ENCODE measurements at regions not wholly inside any gene's neighbourhood (a gene's known extent, or its start where the extent isn't known, plus 50 kb on each side); places are given as distances from the start of the nearest gene placed in this dataset.

DNA sequence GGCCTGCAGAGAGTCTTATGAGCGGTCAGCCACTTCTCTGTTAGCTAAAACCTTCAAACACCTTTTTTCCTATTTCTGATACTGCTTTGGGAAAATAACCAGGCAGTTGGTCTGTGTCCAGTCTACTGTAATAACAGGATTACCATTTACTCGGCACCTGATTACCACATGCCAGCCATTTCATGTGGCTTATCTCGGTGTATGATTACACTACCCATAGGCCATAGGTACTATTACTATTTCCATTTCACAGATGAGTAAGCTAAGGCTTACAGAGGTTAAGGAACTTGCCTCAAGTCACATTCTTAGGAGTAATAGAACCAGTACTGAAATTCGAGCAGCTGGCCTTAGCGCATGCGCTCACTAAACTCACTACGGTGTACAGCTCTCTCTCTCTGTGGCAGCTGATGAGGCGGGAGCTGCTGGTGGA, 147.2 kb upstream of the L3MBTL4 start:
- no TSS peak for BruUV-seq (replicated peaks)
- Histone ChIP-seq H3K36me3 (ENCODE audit: control insufficient read depth, insufficient read depth, low read length) (no peaks in the 10 kb centered on the region), H3K27me3 (replicated peaks; ENCODE audit: control insufficient read depth, insufficient read depth, low read length) (no peaks in the 10 kb centered on the region), H3K4me1 (peaks cover 71% of the 10 kb centered on the region), H3K4me3 (ENCODE audit: low read depth, low read length) (no peak overlapping the region), H3K9me3 (no peaks in the 10 kb centered on the region)
- H3K36me3 Mint-ChIP-seq (ENCODE audit: insufficient read depth, unreplicated experiment) = peaks cover 31% of the 10 kb centered on the region
- peak overlapping the region; percentile 79 for H3K27ac Mint-ChIP-seq (ENCODE audit: unreplicated experiment)
- H3K4me3 Mint-ChIP-seq (ENCODE audit: unreplicated experiment) = peak overlapping the region; percentile 56
- intact Hi-C loops (cut with micrococcal nuclease; ENCODE audit: unreplicated experiment) = loop anchor here (1.0 to 5.0 kb wide), 4 partner anchors 100 to 595 kb away; partner anchors contain the start of gene ARHGAP28
- POLR2A ChIA-PET = interaction anchor here (0.6 to 1.5 kb wide), 2 partner anchors 160 to 166 kb away, joined by 4 read pairs; no protein-coding TSS in a partner anchor
- TF ChIP-seq, protein P1, sequence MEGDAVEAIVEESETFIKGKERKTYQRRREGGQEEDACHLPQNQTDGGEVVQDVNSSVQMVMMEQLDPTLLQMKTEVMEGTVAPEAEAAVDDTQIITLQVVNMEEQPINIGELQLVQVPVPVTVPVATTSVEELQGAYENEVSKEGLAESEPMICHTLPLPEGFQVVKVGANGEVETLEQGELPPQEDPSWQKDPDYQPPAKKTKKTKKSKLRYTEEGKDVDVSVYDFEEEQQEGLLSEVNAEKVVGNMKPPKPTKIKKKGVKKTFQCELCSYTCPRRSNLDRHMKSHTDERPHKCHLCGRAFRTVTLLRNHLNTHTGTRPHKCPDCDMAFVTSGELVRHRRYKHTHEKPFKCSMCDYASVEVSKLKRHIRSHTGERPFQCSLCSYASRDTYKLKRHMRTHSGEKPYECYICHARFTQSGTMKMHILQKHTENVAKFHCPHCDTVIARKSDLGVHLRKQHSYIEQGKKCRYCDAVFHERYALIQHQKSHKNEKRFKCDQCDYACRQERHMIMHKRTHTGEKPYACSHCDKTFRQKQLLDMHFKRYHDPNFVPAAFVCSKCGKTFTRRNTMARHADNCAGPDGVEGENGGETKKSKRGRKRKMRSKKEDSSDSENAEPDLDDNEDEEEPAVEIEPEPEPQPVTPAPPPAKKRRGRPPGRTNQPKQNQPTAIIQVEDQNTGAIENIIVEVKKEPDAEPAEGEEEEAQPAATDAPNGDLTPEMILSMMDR (IDR thresholded peaks at IDR 0.05; ENCODE audit: insufficient read depth in 1 of 2, low read depth in 1 of 2, low read length in 1 of 2, severe bottlenecking in 1 of 2, unreplicated experiment in 1 of 2) = no peak
- DNase-seq = peak in 1 of 2 experiments; percentile 29
- CTCF ChIA-PET = interaction anchor here (0.6 to 2.1 kb wide), 7 partner anchors 18 to 427 kb away, joined by 3 to 10 read pairs (median 5); no protein-coding TSS in a partner anchor
- H3K27me3 Mint-ChIP-seq (ENCODE audit: insufficient read depth, unreplicated experiment) = no peaks in the 10 kb centered on the region
- no peaks in the 10 kb centered on the region for H3K9me3 Mint-ChIP-seq (ENCODE audit: unreplicated experiment)
- peaks cover 43% of the 10 kb centered on the region for H3K4me1 Mint-ChIP-seq (ENCODE audit: low read depth, unreplicated experiment)

DNA sequence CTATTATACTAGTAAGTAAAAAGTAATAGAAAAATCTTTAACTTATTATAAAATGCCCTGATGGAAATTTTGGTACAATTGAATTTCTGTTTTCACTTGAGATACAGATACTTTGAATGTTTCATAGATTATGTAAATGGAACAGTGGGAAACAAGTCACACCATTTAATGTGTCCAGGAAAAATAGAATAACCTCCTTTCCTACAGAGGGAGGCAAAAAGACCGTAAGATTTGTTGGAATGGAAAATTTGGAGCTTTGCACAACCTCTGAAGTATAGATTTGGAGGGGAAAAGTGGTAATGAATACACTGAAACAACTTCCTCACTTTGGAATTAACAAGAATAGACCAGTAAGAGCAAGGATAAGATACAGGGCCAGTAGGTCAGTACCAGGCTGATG, 149.2 kb upstream of the L3MBTL4 start:
- ChIA-PET CTCF (no interaction called here), POLR2A (no interaction called here)
- BruUV-seq (replicated peaks) = no TSS peak
- Mint-ChIP-seq H3K27ac (ENCODE audit: unreplicated experiment) (peak overlapping the region; percentile 89), H3K27me3 (ENCODE audit: insufficient read depth, unreplicated experiment) (no peaks in the 10 kb centered on the region), H3K9me3 (ENCODE audit: unreplicated experiment) (no peaks in the 10 kb centered on the region), H3K36me3 (ENCODE audit: insufficient read depth, unreplicated experiment) (peaks cover 28% of the 10 kb centered on the region), H3K4me3 (ENCODE audit: unreplicated experiment) (no peak overlapping the region), H3K4me1 (ENCODE audit: low read depth, unreplicated experiment) (peaks cover 47% of the 10 kb centered on the region)
- no peak for DNase-seq
- Histone ChIP-seq H3K36me3 (ENCODE audit: control insufficient read depth, insufficient read depth, low read length) (no peaks in the 10 kb centered on the region), H3K9me3 (no peaks in the 10 kb centered on the region), H3K27me3 (replicated peaks; ENCODE audit: control insufficient read depth, insufficient read depth, low read length) (no peaks in the 10 kb centered on the region), H3K4me1 (peaks cover 83% of the 10 kb centered on the region), H3K4me3 (ENCODE audit: low read depth, low read length) (no peak overlapping the region)
- intact Hi-C loops (cut with micrococcal nuclease; ENCODE audit: unreplicated experiment) = loop anchor here (5.0 kb wide), 1 partner anchor 593 kb away; no protein-coding TSS in a partner anchor
- TF ChIP-seq, protein P1 (IDR thresholded peaks at IDR 0.05; ENCODE audit: insufficient read depth in 1 of 2, low read depth in 1 of 2, low read length in 1 of 2, severe bottlenecking in 1 of 2, unreplicated experiment in 1 of 2) = no peak

DNA sequence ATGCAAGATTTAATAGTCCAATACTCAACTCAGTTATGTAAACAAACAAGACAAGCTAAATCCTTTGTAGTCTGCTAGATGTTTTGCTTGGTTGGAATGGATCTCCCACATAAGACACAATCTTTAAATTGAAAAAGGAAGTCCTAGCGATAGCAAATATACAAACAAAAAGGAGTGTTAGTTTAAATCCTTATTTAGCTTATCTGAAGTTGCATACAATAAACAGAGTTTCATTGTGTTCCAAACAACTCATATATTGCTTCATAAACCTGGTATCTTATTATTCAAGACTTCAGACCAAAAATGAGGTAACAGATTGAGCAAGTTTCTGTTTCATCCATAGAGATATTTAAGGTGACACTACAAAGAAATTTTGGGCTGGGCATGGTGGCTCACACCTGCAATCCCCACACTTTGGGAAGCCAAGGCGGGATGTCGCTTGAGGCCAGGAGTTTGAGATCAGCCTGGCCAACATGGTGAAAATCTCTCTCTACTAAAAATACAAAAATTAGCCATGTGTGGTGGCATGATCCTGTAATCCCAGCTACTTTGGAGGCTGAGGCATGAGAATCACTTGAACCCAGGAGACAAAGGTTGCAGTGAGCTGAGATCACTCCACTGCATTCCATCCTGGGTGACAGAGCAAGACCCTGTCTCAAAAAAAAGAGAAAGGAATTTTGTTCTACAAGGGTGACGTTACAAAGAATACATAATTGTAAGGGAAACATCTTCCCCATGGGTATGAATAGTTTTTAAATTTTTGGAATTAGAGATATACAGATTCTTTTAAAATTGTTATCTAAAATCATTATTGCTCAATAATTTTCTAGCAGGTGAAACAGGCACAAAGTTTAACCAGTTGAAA, 150.5 kb upstream of the L3MBTL4 start:
- Histone ChIP-seq H3K4me3 (ENCODE audit: low read depth, low read length) (no peak overlapping the region), H3K9me3 (no peaks in the 10 kb centered on the region), H3K4me1 (peaks cover 83% of the 10 kb centered on the region), H3K36me3 (ENCODE audit: control insufficient read depth, insufficient read depth, low read length) (no peaks in the 10 kb centered on the region), H3K27me3 (replicated peaks; ENCODE audit: control insufficient read depth, insufficient read depth, low read length) (no peaks in the 10 kb centered on the region)
- TSS peak; percentile 33 for BruUV-seq (replicated peaks)
- intact Hi-C loops (cut with micrococcal nuclease; ENCODE audit: unreplicated experiment) = loop anchor here (1.0 to 5.0 kb wide), 5 partner anchors 22 to 592 kb away; no protein-coding TSS in a partner anchor
- Mint-ChIP-seq H3K27me3 (ENCODE audit: insufficient read depth, unreplicated experiment) (no peaks in the 10 kb centered on the region), H3K27ac (ENCODE audit: unreplicated experiment) (peak overlapping the region; percentile 89), H3K4me1 (ENCODE audit: low read depth, unreplicated experiment) (peaks cover 41% of the 10 kb centered on the region), H3K9me3 (ENCODE audit: unreplicated experiment) (no peaks in the 10 kb centered on the region), H3K36me3 (ENCODE audit: insufficient read depth, unreplicated experiment) (peaks cover 25% of the 10 kb centered on the region), H3K4me3 (ENCODE audit: unreplicated experiment) (peak overlapping the region; percentile 24)
- CTCF ChIA-PET = no interaction called here
- DNase-seq = peak; percentile 65 to 69
- POLR2A ChIA-PET = interaction anchor here (1.2 to 1.4 kb wide), 2 partner anchors 149 to 164 kb away, joined by 4 read pairs; partner anchors contain the start of gene ARHGAP28
- TF ChIP-seq, protein P1 (IDR thresholded peaks at IDR 0.05; ENCODE audit: insufficient read depth in 1 of 2, low read depth in 1 of 2, low read length in 1 of 2, severe bottlenecking in 1 of 2, unreplicated experiment in 1 of 2) = no peak

Data from Caco-2 (cell line).